HG03280 (cell line): ENCODE measurements at regions not wholly inside any gene's neighbourhood (a gene's known extent, or its start where the extent isn't known, plus 50 kb on each side); places are given as distances from the start of the nearest gene placed in this dataset.
"Not testable (repeated sequence)": the region's sequence is repeated elsewhere in the genome, so short reads cannot be mapped to it uniquely, and the experiment has no call there.

ENCODE experiments used
- ATAC-seq: cut with Tn5 transposase; IDR thresholded peaks from one replicate; pipeline ENCODE4 v1.9.1; 2021; ENCODE audit warnings: mild to moderate bottlenecking, moderate library complexity; ENCODE audit not compliant: unreplicated experiment

GRCh38 chrX:120753413-120754251, 122.0 kb downstream of the CT47B1 start:
- ATAC-seq, result no peak

GRCh38 chrX:120752431-120753082, 122.7 kb upstream of the C1GALT1C1 start:
- ATAC-seq, result no peak

- no peak for ATAC-seq
These were observed 121.8 kb upstream of the C1GALT1C1 start for GRCh38 chrX:120751683-120752082.

GRCh38 chrX:120750381-120750780, 120.5 kb upstream of the C1GALT1C1 start:
- no peak for ATAC-seq

GRCh38 chrX:120749141-120749846, 119.4 kb upstream of the C1GALT1C1 start:
- peak; percentile 74 for ATAC-seq

- no peak for ATAC-seq
These were observed 116.3 kb upstream of the C1GALT1C1 start for GRCh38 chrX:120746153-120746552.

- ATAC-seq, result no peak
These were observed 113.3 kb upstream of the C1GALT1C1 start for GRCh38 chrX:120742946-120743665.

- no peak for ATAC-seq
These were observed 111.6 kb upstream of the C1GALT1C1 start for GRCh38 chrX:120741452-120741851.

- ATAC-seq, result no peak
These were observed 110.2 kb upstream of the C1GALT1C1 start for GRCh38 chrX:120740072-120740471.

- ATAC-seq, result no peak
These were observed 109.4 kb upstream of the C1GALT1C1 start for GRCh38 chrX:120739300-120739699.

- ATAC-seq, result no peak
These were observed 107.1 kb upstream of the C1GALT1C1 start for GRCh38 chrX:120736989-120737388.

- ATAC-seq, result no peak
These were observed 106.1 kb upstream of the C1GALT1C1 start for GRCh38 chrX:120735966-120736365.

GRCh38 chrX:120732879-120733278, 103.0 kb upstream of the C1GALT1C1 start:
- ATAC-seq, result no peak

GRCh38 chrX:120732461-120732860, 102.6 kb upstream of the C1GALT1C1 start:
- no peak for ATAC-seq

GRCh38 chrX:120731386-120731785, 101.5 kb upstream of the C1GALT1C1 start:
- no peak for ATAC-seq

GRCh38 chrX:120729506-120730255, 99.8 kb upstream of the C1GALT1C1 start:
- ATAC-seq, result not testable (repeated sequence)

- ATAC-seq, result no peak
These were observed 98.1 kb upstream of the C1GALT1C1 start for GRCh38 chrX:120727911-120728310.

GRCh38 chrX:120727452-120727851, 97.6 kb upstream of the C1GALT1C1 start:
- no peak for ATAC-seq

GRCh38 chrX:120726294-120726693, 96.4 kb upstream of the C1GALT1C1 start:
- peak; percentile 97 for ATAC-seq

GRCh38 chrX:120725874-120726273, 96.0 kb upstream of the C1GALT1C1 start:
- no peak for ATAC-seq
